ENCODE measurements at regions not wholly inside any gene's neighbourhood (a gene's known extent, or its start where the extent isn't known, plus 50 kb on each side); places are given as distances from the start of the nearest gene placed in this dataset.
"Not testable (repeated sequence)": the region's sequence is repeated elsewhere in the genome, so short reads cannot be mapped to it uniquely, and the experiment has no call there.

GRCh38 chr2:104977958-104978357 lies 59.9 kb upstream of the MRPS9 start:
- DNase-seq (ENCODE audit: low spot score) = no peak

GRCh38 chr2:104979786-104980185 lies 58.1 kb upstream of the MRPS9 start:
- not testable (repeated sequence) for DNase-seq (ENCODE audit: low spot score)

- DNase-seq (ENCODE audit: low spot score) = no peak
These were observed 55.8 kb upstream of the MRPS9 start for GRCh38 chr2:104982111-104982510.

Measured in pons (tissue), 1 donor.